Karpas-422 (cell line): ENCODE measurements at regions not wholly inside any gene's neighbourhood (a gene's known extent, or its start where the extent isn't known, plus 50 kb on each side); places are given as distances from the start of the nearest gene placed in this dataset.
"Not testable (repeated sequence)": the region's sequence is repeated elsewhere in the genome, so short reads cannot be mapped to it uniquely, and the experiment has no call there.

ENCODE experiments used
- DNase-seq: peaks from one replicate; pipeline ENCODE4 v3.0.0-alpha.2; 2015
- H2AFZ ChIP-seq: fragments of 200-600 bp; sonication (generic); 2 replicates; pipeline ENCODE4 v1.6.1; 2014; ENCODE audit warnings: antibody characterized with exemption, low read length, mixed read lengths
- H3K27ac ChIP-seq: fragments of 200-600 bp; sonication (generic); 2 replicates; pipeline ENCODE4 v1.5.1; 2014; ENCODE audit warnings: mild to moderate bottlenecking, low read length, moderate library complexity
- H3K27me3 ChIP-seq: fragments of 200-600 bp; sonication (generic); 2 replicates; pipeline ENCODE4 v1.6.1; 2014; ENCODE audit warnings: low read length, mixed read lengths
- H3K36me3 ChIP-seq: fragments of 200-600 bp; sonication (generic); 2 replicates; pipeline ENCODE4 v1.6.1; 2014; ENCODE audit warnings: low read length, mixed read lengths; ENCODE audit not compliant: insufficient read depth
- H3K4me1 ChIP-seq: fragments of 200-600 bp; sonication (generic); 2 replicates; pipeline ENCODE4 v1.6.1; 2014; ENCODE audit warnings: mild to moderate bottlenecking, low read length, mixed read lengths
- H3K4me2 ChIP-seq: fragments of 200-600 bp; sonication (generic); 2 replicates; pipeline ENCODE4 v1.6.1; 2014; ENCODE audit warnings: low read length, low read depth, mild to moderate bottlenecking; ENCODE audit not compliant: poor library complexity, severe bottlenecking
- H3K4me3 ChIP-seq: fragments of 200-600 bp; sonication (generic); 2 replicates; pipeline ENCODE4 v1.5.1; 2014; ENCODE audit warnings: mild to moderate bottlenecking, antibody characterized with exemption, low read length, mixed read lengths
- H3K79me2 ChIP-seq: fragments of 200-600 bp; sonication (generic); 2 replicates; pipeline ENCODE4 v1.6.1; 2014; ENCODE audit warnings: mild to moderate bottlenecking, low read length, mixed read lengths
- H3K9ac ChIP-seq: fragments of 200-600 bp; sonication (generic); 2 replicates; pipeline ENCODE4 v1.6.0; 2014; ENCODE audit warnings: low read length
- H3K9me2 ChIP-seq: fragments of 200-600 bp; sonication (generic), shearing (Covaris generic); replicated peaks from 2 replicates; pipeline ENCODE4 v1.6.0; 2014; ENCODE audit warnings: mild to moderate bottlenecking, low read length, moderate library complexity; ENCODE audit not compliant: insufficient read depth
- H3K9me3 ChIP-seq: fragments of 300-700, 200-600 bp; sonication (generic); 2 replicates; pipeline ENCODE4 v1.6.1; 2014; ENCODE audit warnings: low read length, mixed read lengths
- H4K20me1 ChIP-seq: fragments of 200-600 bp; sonication (generic); 2 replicates; pipeline ENCODE4 v1.6.1; 2014; ENCODE audit warnings: mild to moderate bottlenecking, antibody characterized with exemption, low read length, low read depth; ENCODE audit not compliant: insufficient read depth

- no peaks in the 10 kb centered on the region for H4K20me1 ChIP-seq
- no peaks in the 10 kb centered on the region for H3K9me2 ChIP-seq
- H3K79me2 ChIP-seq, result no peaks in the 10 kb centered on the region
- H3K27ac ChIP-seq, result no peak overlapping the region
- H3K4me2 ChIP-seq, result no peak overlapping the region
- DNase-seq, result no peak
- no peak overlapping the region for H2AFZ ChIP-seq
- H3K27me3 ChIP-seq, result no peaks in the 10 kb centered on the region
- no peaks in the 10 kb centered on the region for H3K4me1 ChIP-seq
- no peaks in the 10 kb centered on the region for H3K9me3 ChIP-seq
- no peak overlapping the region for H3K4me3 ChIP-seq
- no peak overlapping the region for H3K9ac ChIP-seq
- H3K36me3 ChIP-seq, result no peaks in the 10 kb centered on the region
Measured at GRCh38 chr3:182509844-182510460, 283.4 kb upstream of the ATP11B start.

GRCh38 chr3:182514236-182514964 lies 278.9 kb upstream of the ATP11B start:
- Histone ChIP-seq H3K79me2 (no peaks in the 10 kb centered on the region), H3K27ac (no peak overlapping the region), H4K20me1 (no peaks in the 10 kb centered on the region), H3K4me3 (no peak overlapping the region), H3K4me2 (no peak overlapping the region), H3K9ac (no peak overlapping the region), H3K4me1 (no peaks in the 10 kb centered on the region), H3K9me3 (no peaks in the 10 kb centered on the region), H2AFZ (no peak overlapping the region), H3K27me3 (no peaks in the 10 kb centered on the region), H3K36me3 (no peaks in the 10 kb centered on the region), H3K9me2 (no peaks in the 10 kb centered on the region)
- peak; percentile 20 for DNase-seq

GRCh38 chr3:182516597-182517336 lies 276.5 kb upstream of the ATP11B start:
- Histone ChIP-seq H3K79me2 (no peaks in the 10 kb centered on the region), H3K36me3 (no peaks in the 10 kb centered on the region), H3K4me2 (no peak overlapping the region), H3K27me3 (no peaks in the 10 kb centered on the region), H3K4me3 (no peak overlapping the region), H3K9me2 (no peaks in the 10 kb centered on the region), H3K4me1 (no peaks in the 10 kb centered on the region), H3K9ac (no peak overlapping the region), H2AFZ (no peak overlapping the region), H3K9me3 (no peaks in the 10 kb centered on the region), H4K20me1 (no peaks in the 10 kb centered on the region), H3K27ac (no peak overlapping the region)
- DNase-seq, result peak; percentile 32

GRCh38 chr3:182519569-182519968 lies 273.7 kb upstream of the ATP11B start:
- no peak overlapping the region for H3K27ac ChIP-seq
- H3K79me2 ChIP-seq, result no peaks in the 10 kb centered on the region
- H3K4me1 ChIP-seq, result no peaks in the 10 kb centered on the region

GRCh38 chr3:182521339-182521738 lies 272.0 kb upstream of the ATP11B start:
- no peaks in the 10 kb centered on the region for H3K27me3 ChIP-seq
- H3K4me2 ChIP-seq, result no peak overlapping the region
- no peaks in the 10 kb centered on the region for H3K4me1 ChIP-seq
- H2AFZ ChIP-seq, result no peak overlapping the region
- H3K9me2 ChIP-seq, result no peaks in the 10 kb centered on the region
- no peak overlapping the region for H3K9ac ChIP-seq
- no peaks in the 10 kb centered on the region for H4K20me1 ChIP-seq
- no peak for DNase-seq
- H3K9me3 ChIP-seq, result no peaks in the 10 kb centered on the region
- no peaks in the 10 kb centered on the region for H3K79me2 ChIP-seq
- no peaks in the 10 kb centered on the region for H3K36me3 ChIP-seq
- no peak overlapping the region for H3K27ac ChIP-seq
- no peak overlapping the region for H3K4me3 ChIP-seq

More at GRCh38 chr3:182519569-182519968, 273.7 kb upstream of the ATP11B start:
- Histone ChIP-seq H3K9ac (no peak overlapping the region), H3K4me2 (no peak overlapping the region), H3K36me3 (no peaks in the 10 kb centered on the region), H4K20me1 (no peaks in the 10 kb centered on the region), H3K9me2 (no peaks in the 10 kb centered on the region), H3K27me3 (no peaks in the 10 kb centered on the region), H2AFZ (no peak overlapping the region), H3K4me3 (no peak overlapping the region), H3K9me3 (no peaks in the 10 kb centered on the region)
- DNase-seq, result peak; percentile 34

GRCh38 chr3:182523424-182523823 lies 269.9 kb upstream of the ATP11B start:
- H3K79me2 ChIP-seq, H3K9me3 ChIP-seq, H3K9me2 ChIP-seq, H3K27ac ChIP-seq, H4K20me1 ChIP-seq, H3K4me3 ChIP-seq, H3K4me2 ChIP-seq, H3K4me1 ChIP-seq, H2AFZ ChIP-seq, H3K9ac ChIP-seq, H3K27me3 ChIP-seq, DNase-seq, H3K36me3 ChIP-seq: not testable (repeated sequence)

GRCh38 chr3:182523836-182524235 lies 269.5 kb upstream of the ATP11B start:
- Histone ChIP-seq H3K9me2 (no peaks in the 10 kb centered on the region), H3K79me2 (no peaks in the 10 kb centered on the region), H3K9me3 (no peaks in the 10 kb centered on the region), H3K27ac (no peak overlapping the region), H3K4me2 (no peak overlapping the region), H3K4me3 (no peak overlapping the region), H3K27me3 (no peaks in the 10 kb centered on the region), H3K36me3 (no peaks in the 10 kb centered on the region), H3K9ac (no peak overlapping the region), H4K20me1 (no peaks in the 10 kb centered on the region), H2AFZ (no peak overlapping the region), H3K4me1 (no peaks in the 10 kb centered on the region)
- no peak for DNase-seq

- no peaks in the 10 kb centered on the region for H3K4me1 ChIP-seq
- H3K9me2 ChIP-seq, result no peaks in the 10 kb centered on the region
- no peaks in the 10 kb centered on the region for H3K36me3 ChIP-seq
- no peaks in the 10 kb centered on the region for H3K27me3 ChIP-seq
- H3K27ac ChIP-seq, result no peak overlapping the region
- H3K9ac ChIP-seq, result no peak overlapping the region
- H3K4me3 ChIP-seq, result no peak overlapping the region
- DNase-seq, result peak; percentile 39
- H3K4me2 ChIP-seq, result no peak overlapping the region
- H3K9me3 ChIP-seq, result no peaks in the 10 kb centered on the region
- no peaks in the 10 kb centered on the region for H4K20me1 ChIP-seq
- H3K79me2 ChIP-seq, result no peaks in the 10 kb centered on the region
- H2AFZ ChIP-seq, result no peak overlapping the region
Measured at GRCh38 chr3:182524711-182525401, 268.4 kb upstream of the ATP11B start.
